SW 1271 (cell line): ENCODE measurements at regions not wholly inside any gene's neighbourhood (a gene's known extent, or its start where the extent isn't known, plus 50 kb on each side); places are given as distances from the start of the nearest gene placed in this dataset.
"Not testable (repeated sequence)": the region's sequence is repeated elsewhere in the genome, so short reads cannot be mapped to it uniquely, and the experiment has no call there.

Experiments used
- DNase-seq, 2 experiments: peaks; one replicate each; lab custom pipeline; 2025; lab: John Stamatoyannopoulos, UW

DNA sequence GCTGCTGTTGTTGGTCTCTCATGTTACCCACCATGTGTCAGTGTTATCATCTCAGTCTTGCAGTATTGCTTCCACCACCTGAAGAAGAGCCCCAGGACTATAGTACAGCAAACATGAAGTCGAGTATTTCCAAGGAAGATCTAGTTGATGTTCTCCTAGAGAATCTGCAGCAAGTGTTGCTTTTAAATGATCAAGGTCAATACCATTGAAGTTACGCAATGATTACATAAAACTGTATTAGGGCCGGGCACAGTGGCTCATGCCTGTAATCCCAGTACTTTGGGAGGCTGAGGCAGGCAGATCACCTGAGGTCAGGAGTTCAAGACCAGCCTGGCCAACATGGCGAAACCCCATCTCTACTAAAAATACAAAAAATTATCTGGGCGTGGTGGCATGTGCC is 173.9 kb downstream of the TJP1 start:
- DNase-seq: not testable (repeated sequence)

DNA sequence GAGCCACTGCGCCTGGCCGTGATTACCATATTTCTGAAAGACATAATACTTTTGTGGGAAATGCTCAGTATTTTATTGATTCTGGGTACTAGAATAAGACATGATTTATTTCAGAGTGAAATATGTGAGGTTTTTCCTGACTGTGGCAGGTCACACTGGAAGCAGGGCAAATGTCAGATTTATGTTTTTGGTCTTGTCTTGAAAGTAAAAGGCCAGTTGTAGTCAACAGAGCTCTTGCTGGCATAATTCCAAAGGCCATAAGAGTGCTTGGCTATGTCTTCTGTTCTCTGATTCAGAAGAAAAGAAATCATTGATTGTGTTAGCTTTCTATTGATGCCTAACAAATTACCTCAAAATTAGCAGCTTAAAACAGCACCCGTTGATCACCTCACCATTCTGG is 176.4 kb downstream of the TJP1 start:
- DNase-seq: no peak

- DNase-seq: not testable (repeated sequence)
These were observed 177.9 kb downstream of the TJP1 start for GRCh38 chr15:29644361-29644760.

- no peak for DNase-seq
These were observed 183.5 kb downstream of the TJP1 start for GRCh38 chr15:29638781-29639180.

DNA sequence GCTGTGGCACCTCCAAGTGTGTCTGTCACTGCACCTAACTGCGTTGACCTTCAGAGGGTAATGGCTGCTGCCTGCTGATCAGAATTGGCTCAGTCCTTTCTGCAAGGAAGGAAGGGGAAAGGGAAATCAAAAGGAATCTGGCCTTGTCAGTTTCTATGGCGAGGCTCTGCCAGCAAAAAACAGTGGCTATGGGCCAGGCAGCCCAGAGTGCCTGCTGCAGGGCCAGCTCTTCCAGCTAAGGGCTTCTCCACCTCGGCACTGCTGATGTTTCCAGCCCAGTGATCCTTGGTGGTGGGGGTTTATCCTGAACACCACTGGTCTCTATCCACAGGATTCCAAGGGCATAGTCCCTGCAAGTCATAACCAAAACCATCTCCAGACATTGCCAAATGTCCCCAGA is 184.3 kb downstream of the TJP1 start:
- DNase-seq: no peak

GRCh38 chr15:29637555-29637954 is 184.7 kb downstream of the TJP1 start:
- no peak for DNase-seq

DNA sequence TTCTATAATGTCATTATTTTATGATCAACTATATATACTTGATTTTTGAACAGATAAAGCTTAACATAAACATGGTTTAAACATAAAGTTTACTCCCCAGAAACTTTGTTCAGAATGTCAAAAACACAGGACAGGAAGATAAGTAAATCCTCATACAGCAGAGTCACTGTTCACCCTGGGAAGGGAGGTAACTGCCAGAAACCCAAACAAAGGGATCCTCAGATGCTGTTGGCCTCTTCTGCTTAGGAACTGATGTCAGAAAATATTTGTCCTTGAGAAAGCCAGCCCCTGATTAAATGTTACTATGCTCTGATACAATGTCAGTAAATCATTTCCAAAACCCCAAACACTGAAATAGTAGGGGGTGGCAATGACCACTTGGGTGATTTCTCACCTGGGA is 185.3 kb downstream of the TJP1 start:
- DNase-seq: no peak

DNA sequence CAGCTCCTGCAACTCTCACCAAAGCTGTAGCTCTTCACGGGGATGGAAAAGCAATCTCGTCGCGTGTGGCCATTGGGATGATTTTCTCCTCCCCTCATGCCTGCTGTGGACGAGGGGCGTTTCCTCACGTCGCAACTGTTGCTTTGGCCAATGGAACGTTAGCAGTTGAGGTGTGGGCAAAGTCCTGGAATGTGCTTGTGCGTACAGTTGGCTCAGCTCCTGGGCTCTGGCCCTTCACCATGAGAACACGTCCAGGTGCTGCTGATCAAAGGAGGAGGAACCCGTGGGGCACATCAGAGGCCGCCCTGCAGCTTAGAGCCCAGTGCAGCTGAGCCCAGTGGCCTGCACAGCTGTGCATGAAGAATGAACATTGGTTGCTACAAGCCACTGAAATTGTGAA is 186.1 kb downstream of the TJP1 start:
- no peak for DNase-seq

- DNase-seq: no peak
These were observed 186.7 kb downstream of the TJP1 start for GRCh38 chr15:29635513-29636098.

DNA sequence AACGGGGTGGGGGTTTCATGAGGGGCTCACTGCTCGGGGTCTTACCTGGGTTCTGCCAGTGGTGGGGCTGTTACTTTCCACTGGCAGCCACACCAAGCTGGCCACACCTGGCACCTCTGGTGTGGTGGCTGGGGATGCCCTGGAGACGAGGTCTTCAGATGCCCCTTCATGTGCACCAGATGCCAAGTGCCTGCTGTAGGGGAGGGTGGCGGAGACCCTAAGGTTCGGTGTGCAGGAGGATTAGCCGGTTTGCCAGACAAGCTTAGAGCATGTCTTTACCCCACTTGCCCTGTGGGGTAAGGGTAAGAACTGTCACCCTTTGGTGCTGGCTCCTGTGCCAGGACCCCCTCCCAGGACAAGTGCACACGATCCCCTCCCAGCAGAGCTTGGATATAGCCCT is 188.3 kb downstream of the TJP1 start:
- no peak for DNase-seq

DNA sequence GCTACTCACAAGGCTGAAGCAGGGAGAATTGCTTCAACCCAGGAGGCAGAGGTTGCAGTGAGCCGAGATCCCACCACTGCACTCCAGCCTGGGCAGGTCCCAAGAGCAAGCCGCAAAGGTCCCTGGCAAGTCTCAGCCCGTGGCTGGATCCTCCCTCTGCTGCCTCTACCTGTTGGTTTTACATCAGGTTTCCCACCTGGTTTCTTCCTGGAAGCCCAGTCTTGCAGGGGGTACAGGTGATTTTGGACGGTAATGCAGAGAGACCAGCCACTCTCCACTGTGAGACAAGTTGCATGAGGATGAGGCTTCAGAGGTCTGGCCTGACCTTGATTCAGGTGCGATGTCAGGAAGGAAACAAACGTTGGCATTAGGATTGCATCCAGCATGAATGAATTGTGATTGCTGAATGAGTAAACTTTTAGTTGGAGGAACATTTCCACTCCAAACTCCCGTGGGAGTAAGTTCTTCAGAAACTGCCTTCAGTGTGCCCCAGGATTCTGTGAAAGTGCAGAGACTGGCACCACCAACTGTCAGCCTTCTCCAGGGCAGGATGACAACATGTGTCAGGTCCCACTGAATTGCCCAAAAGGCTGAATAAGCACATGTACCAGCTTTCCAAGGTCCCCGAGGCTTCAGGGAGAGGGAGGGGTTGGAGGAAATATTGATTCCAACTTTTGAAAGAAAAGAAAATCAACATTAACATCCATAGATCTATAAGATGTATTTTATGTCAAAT is 189.4 kb downstream of the TJP1 start:
- DNase-seq: no peak

DNA sequence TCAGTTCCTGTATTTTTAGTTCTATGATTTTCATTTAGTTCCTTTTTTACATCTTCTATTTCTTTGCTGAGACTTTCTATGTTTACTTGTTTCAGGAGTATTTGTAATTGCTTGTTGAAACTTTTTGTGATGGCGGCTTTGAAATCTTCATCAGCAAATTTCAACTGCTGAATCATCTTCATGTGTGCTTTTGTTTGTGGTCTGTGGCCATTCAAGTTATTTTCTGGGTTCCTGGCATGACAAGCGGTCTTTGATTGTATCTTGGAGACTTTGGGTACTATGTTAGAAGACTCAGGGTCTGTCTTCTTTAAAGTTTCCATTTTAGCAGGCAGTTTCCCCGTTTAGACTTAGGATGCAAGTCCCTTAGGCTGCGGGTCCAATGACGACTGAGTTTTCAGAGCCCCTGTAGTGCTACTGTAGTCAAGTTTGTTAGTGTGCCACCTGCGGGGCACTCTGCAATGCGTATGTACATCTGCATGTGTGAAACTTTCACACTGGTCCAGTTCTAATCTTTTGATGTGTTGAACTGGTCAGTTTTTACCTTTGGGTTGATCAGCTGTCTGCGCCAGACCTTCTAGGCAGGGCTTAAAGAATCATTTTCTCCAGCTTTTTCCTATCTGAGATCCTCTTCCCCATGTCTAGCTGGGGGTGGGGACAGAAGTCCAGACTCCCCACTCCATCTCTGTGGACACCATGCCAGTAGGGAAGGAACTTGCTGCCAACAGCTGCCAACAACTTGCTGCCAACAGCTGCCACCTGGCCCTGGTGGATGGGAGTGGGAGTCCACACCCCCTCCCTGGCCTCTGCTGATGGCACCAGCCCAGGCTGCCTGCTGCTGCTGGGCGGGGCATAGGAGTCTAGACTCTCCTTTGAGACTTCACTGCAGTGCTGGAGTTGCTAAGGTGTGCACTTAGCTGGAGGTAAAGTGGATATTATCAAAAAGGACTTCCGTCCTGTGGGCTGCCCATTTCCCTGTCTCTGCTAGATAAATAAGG is 190.9 kb downstream of the TJP1 start:
- DNase-seq: no peak

DNA sequence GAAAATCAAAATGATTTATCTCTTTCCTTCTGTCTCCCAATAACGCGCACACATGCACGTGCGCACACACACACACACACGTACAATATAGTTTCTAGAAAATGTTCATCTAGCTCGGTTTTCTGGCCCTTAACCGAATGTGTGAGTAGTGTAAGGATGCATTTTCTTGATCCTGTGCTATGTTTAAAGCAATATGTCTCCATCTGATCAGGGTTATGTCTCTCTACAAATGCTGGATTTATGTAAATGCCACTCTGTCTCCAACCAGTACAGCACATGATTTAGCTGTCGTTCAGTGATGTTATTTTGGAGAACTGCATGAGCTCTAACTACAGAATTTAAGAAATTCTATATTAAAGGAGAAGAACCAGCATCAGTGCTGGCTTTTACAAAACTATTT is 198.0 kb downstream of the TJP1 start:
- no peak for DNase-seq

DNA sequence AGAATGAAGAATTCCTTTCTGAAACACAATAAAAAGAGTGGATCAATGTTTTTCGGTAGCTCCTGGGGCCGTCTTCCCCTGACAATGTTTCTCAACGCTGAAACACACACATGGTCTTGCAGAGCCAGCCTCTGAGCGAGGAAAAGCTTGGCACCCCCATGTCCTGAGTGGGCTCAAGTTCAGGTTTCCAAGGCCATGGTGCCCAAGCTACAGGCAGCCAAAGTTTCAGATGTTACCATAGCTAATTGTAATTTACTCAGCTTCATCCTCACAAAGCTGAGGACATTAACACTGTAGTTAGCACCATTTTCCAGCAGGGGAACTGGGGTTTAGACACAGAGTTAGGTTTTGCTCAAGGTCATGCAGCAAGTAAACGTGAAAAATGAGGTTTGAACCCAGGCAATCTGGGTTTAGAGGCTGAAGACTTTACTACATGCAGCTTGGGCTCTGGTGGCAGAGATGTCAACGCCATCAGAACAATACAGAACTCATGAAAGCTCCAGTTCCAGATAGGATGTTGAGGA is 199.1 kb downstream of the TJP1 start:
- no peak for DNase-seq

DNA sequence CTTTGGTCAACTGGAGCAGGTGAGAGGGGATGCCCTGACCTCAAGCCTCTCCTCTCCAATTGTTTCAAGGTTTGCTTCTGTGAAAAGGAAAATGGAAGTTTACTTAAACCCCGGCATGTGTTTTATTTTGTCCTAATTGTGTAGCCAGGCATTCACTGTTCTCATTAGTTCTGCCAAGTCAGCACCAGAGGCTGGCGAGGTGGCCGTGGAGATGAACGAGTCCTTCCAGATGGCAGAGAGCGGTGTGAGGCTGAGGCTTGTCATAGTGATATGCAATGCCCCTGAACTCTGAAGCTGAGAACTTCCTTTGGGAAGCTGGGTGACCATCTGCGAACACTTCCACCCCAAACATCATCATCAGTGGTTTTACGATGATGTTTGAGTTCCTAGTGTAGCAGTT is 199.6 kb downstream of the TJP1 start:
- DNase-seq: no peak

DNA sequence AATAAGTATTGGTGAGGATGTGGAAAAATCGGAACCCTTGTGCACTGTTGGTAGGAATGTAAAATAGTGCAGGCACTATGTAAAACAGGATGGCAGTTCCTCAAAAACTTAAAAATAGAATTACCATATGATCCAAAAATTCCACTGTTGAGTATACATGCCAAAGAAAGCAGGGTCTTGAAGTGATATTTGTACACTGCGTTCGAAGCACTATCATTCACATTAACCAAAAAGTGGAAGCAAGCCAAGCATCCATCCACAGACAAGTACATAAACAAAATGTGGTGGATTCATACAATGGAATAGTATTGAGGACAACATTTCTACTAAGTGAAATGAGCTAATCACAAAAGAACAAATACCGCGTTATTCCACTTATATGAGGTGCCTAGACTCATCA is 200.7 kb downstream of the TJP1 start:
- no peak for DNase-seq

GRCh38 chr15:29618586-29618985 is 203.7 kb downstream of the TJP1 start:
- DNase-seq: no peak

DNA sequence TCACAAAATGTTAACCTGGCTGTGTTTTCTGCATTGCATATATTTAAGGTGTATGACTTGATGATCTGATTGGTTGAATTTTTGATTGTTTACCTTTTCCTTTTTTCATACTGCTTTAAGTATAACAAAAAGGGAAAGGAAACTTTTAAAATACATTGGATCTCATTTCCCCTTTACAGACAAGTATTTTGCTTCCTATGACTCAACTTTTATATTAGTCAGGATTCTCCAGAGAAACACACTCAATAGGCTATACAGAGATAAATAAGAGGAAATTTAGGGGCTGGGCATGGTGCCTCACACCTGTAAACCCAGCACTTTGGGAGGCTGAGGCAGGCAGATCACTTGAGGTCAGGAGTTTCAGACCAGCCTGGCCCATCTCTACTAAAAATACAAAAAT is 205.8 kb downstream of the TJP1 start:
- no peak for DNase-seq

DNA sequence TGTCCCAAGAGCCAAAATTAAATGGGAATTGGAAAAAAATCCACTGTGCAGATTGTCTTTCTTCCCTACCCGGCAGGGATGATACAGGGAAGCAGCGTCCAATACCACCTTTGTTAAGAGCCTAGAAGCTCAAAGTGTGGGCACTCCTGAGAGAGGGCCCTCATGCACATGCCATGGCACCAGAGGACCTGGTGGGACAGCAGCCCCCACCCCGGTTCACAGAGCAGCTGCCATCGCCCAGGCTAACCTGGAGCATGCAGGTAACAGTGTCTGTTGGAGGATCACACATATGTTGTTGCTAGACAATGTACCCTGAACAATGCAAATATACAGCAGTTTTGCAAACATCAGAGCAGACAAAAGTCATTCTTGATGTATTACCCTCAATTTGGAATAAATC is 206.5 kb downstream of the TJP1 start:
- no peak for DNase-seq

- DNase-seq: no peak
These were observed 208.3 kb downstream of the TJP1 start for GRCh38 chr15:29613951-29614382.

DNA sequence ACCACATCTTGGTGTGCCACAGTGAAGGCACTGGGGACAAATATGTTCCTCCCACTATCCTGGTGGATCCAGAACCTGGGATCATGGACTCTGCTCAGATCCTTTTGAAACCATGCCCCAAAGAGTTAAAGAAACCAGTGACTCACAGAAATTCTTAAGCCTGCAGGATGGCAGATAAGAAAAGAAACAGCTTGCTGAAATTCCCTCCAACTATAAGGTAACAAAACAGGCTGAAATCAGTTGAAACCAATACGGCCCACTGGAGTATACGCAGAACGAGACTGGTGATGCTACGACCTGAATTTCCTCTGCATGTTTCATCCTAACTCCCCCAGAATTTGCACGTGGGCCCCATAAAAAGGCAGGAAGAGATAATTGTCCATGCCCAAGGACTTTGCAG is 209.6 kb downstream of the TJP1 start:
- no peak for DNase-seq

- peak in 1 of 2 experiments; percentile 32 for DNase-seq
These were observed 210.2 kb downstream of the TJP1 start for GRCh38 chr15:29612096-29612495.

GRCh38 chr15:29611057-29611456 is 211.2 kb downstream of the TJP1 start:
- no peak for DNase-seq
